Endothelial cell of umbilical vein (primary cell): ENCODE measurements at regions not wholly inside any gene's neighbourhood (a gene's known extent, or its start where the extent isn't known, plus 50 kb on each side); places are given as distances from the start of the nearest gene placed in this dataset.

Experiments used
- BruUV-seq: library from RNA; stranded (reverse); fragments of 400-500 nt; replicated peaks from 2 replicates; lab custom pipeline; 2021; lab: Mats Ljungman, UMichigan
- CTCF ChIA-PET: fragments of 300-600, 350-600 bp; sonication (Branson Sonifier 250); formaldehyde crosslinking; loops from one replicate; lab custom pipeline; 2021; ENCODE audit warnings: antibody characterized with exemption, inconsistent platforms; lab: Charles Lee
- POLR2A ChIA-PET: fragments of 300-600, 350-600 bp; sonication (Branson Sonifier 250); formaldehyde crosslinking; loops from one replicate; lab custom pipeline; 2021; ENCODE audit warnings: antibody characterized with exemption, inconsistent platforms; lab: Charles Lee
- DNase-seq: peaks from one replicate; pipeline ENCODE4 v3.0.0-alpha.2; 2011; ENCODE audit warnings: low read depth, low spot score
- FAIRE-seq: peaks from 2 replicates; lab custom pipeline; 2011; peaks lifted over from hg19 to GRCh38; lab: Jason Lieb, UNC
- H2AFZ ChIP-seq: 2 replicates; pipeline ENCODE4 v1.6.0; 2012; ENCODE audit warnings: low read depth, low read length, control low read depth, inconsistent platforms
- H3K27ac ChIP-seq: 2 replicates; pipeline ENCODE4 v1.5.1; 2011; ENCODE audit warnings: low read depth, mild to moderate bottlenecking, control low read depth, low read length, moderate library complexity; ENCODE audit not compliant: insufficient read depth
- H3K27me3 ChIP-seq, 2 experiments: 2 replicates each; pipeline versions ENCODE4 v1.6.0 to v1.6.1; 2011; ENCODE audit warnings: low read length in 2 of 2, mixed read lengths in 1 of 2; ENCODE audit not compliant: control insufficient read depth in 2 of 2, insufficient read depth in 2 of 2
- H3K36me3 ChIP-seq, 2 experiments: 2 replicates in 1 of 2; 3 replicates in 1 of 2; pipeline ENCODE4 v1.5.1; 2011; ENCODE audit warnings: low read length in 2 of 2, mild to moderate bottlenecking in 1 of 2, moderate library complexity in 1 of 2; ENCODE audit not compliant: control insufficient read depth in 2 of 2, insufficient read depth in 2 of 2; ENCODE audit errors: extremely low read depth in 1 of 2
- H3K4me1 ChIP-seq: 3 replicates; pipeline ENCODE4 v1.5.1; 2011; ENCODE audit warnings: mild to moderate bottlenecking, low read length; ENCODE audit not compliant: control insufficient read depth, insufficient read depth; ENCODE audit errors: extremely low read depth
- H3K4me2 ChIP-seq: 2 replicates; pipeline ENCODE4 v1.6.1; 2011; ENCODE audit warnings: low read length, control low read depth, mixed read lengths; ENCODE audit not compliant: insufficient read depth
- H3K4me3 ChIP-seq, 3 experiments: fragments of 200-600 bp in 1 of 3; sonication (generic), shearing (Covaris generic) in 1 of 3; replicated peaks in 1 of 3; 2 replicates each; pipeline ENCODE4 v1.5.1; 2011 to 2016; ENCODE audit warnings: control low read depth in 3 of 3, low read length in 3 of 3, mild to moderate bottlenecking in 2 of 3, inconsistent platforms in 1 of 3, low read depth in 1 of 3, moderate library complexity in 1 of 3; ENCODE audit not compliant: insufficient read depth in 1 of 3
- H3K79me2 ChIP-seq: 2 replicates; pipeline ENCODE4 v1.6.0; 2012; ENCODE audit warnings: low read length, inconsistent platforms; ENCODE audit not compliant: control insufficient read depth, insufficient read depth
- H3K9ac ChIP-seq: replicated peaks from 2 replicates; pipeline ENCODE3; 2011; ENCODE audit warnings: low read length, control low read depth; ENCODE audit not compliant: insufficient read depth; ENCODE audit errors: extremely low read depth
- H3K9me1 ChIP-seq: replicated peaks from 3 replicates; pipeline ENCODE4 v1.6.0; 2011; ENCODE audit warnings: mild to moderate bottlenecking, low read length; ENCODE audit not compliant: control insufficient read depth, insufficient read depth; ENCODE audit errors: extremely low read depth
- H3K9me3 ChIP-seq: replicated peaks from 2 replicates; pipeline ENCODE4 v1.5.1; 2012; ENCODE audit warnings: low read length, inconsistent platforms; ENCODE audit not compliant: control insufficient read depth, insufficient read depth
- H4K20me1 ChIP-seq: replicated peaks from 2 replicates; pipeline ENCODE3; 2011; ENCODE audit warnings: mild to moderate bottlenecking, low read length; ENCODE audit not compliant: control insufficient read depth, insufficient read depth; ENCODE audit errors: extremely low read depth
- EZH2 ChIP-seq: IDR thresholded peaks from 2 replicates; pipeline ENCODE4 v1.6.1; 2012; ENCODE audit warnings: borderline replicate concordance, low read depth, mild to moderate bottlenecking, moderate library complexity, low read length, inconsistent platforms; ENCODE audit not compliant: severe bottlenecking
- FOS ChIP-seq: IDR thresholded peaks from 2 replicates; pipeline ENCODE4 v1.6.1; 2011; ENCODE audit warnings: mild to moderate bottlenecking, low read length, moderate library complexity, borderline replicate concordance; ENCODE audit not compliant: insufficient read depth
- GATA2 ChIP-seq: IDR thresholded peaks from 2 replicates; pipeline ENCODE4 v1.7.0; 2011; ENCODE audit warnings: low read depth, mild to moderate bottlenecking, moderate library complexity, mixed read lengths, low read length; ENCODE audit not compliant: insufficient read length, insufficient read depth
- JUN ChIP-seq: IDR thresholded peaks from 2 replicates; pipeline ENCODE4 v1.6.1; 2011; ENCODE audit warnings: borderline replicate concordance, low read depth; ENCODE audit not compliant: insufficient read length, insufficient read depth
- MYC ChIP-seq: IDR thresholded peaks from one replicate; pipeline ENCODE4 v1.6.1; 2011; ENCODE audit warnings: mild to moderate bottlenecking, low read depth, low read length
- POLR2A ChIP-seq: IDR thresholded peaks from 2 replicates; pipeline ENCODE4 v1.6.1; 2012; ENCODE audit warnings: low read depth, mild to moderate bottlenecking, control low read depth, low read length
- POLR2AphosphoS5 ChIP-seq: IDR thresholded peaks from 2 replicates; pipeline ENCODE4 v1.6.1; 2012; ENCODE audit warnings: low read depth, mild to moderate bottlenecking, control low read depth, low read length, moderate library complexity; ENCODE audit not compliant: insufficient read depth
- dilution Hi-C: fragments of 300-500 bp; cut with MboI; formaldehyde crosslinking; loops from one replicate; pipeline ENCODE4 v1.15.0; 2019; ENCODE audit warnings: low sequenced_read_pairs; ENCODE audit not compliant: extremely low pct_ligation_motif_present
- intact Hi-C: fragments of 100-400 bp; cut with micrococcal nuclease; formaldehyde crosslinking; loops from one replicate; pipeline ENCODE4 v1.10.0; 2022
- TF ChIP-seq, protein P1 (sequence below), 2 donors: IDR thresholded peaks; 1 replicate in 1 of 2; 2 replicates in 1 of 2; pipeline ENCODE4 v1.5.1; 2011; ENCODE audit warnings: low read length in 2 of 2, mild to moderate bottlenecking in 2 of 2, moderate library complexity in 2 of 2, control low read depth in 1 of 2, inconsistent platforms in 1 of 2, low read depth in 1 of 2; ENCODE audit not compliant: insufficient read depth in 1 of 2; ENCODE audit errors: extremely low read depth in 1 of 2
- TF ChIP-seq, protein P2 (sequence below): IDR thresholded peaks from 2 replicates; pipeline ENCODE4 v1.6.1; 2011; ENCODE audit not compliant: insufficient read depth, insufficient read length

DNA sequence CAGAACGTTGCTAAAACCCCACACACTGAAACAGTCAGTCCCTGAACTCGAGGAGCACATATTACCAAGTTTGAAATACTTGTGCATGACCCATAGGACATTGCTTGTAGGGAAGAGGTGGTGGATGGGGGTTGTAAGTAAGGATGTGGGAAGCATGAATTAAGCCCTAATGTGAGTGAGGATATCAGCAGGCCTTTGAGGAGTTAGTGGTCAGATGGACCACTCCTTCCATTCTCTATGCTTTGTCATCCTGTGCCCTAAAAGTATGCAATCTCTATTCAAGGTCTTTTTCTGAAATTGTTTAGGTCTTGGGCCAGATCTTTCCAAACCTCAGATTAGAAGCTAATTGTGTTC is 70.9 kb upstream of the SAMSN1 start:
- no peak overlapping the region for H3K9ac ChIP-seq
- ChIA-PET POLR2A (no interaction called here), CTCF (interaction anchor here (2.2 kb wide), 1 partner anchor 12 kb away, joined by 7 read pairs; no protein-coding TSS in a partner anchor)
- no peak for FAIRE-seq
- no peak for DNase-seq
- H2AFZ ChIP-seq: no peak overlapping the region
- TF ChIP-seq MYC: no peak
- TF ChIP-seq EZH2: no peak
- no peak for TF ChIP-seq POLR2A
- TF ChIP-seq GATA2: no peak
- TF ChIP-seq, protein P1, sequence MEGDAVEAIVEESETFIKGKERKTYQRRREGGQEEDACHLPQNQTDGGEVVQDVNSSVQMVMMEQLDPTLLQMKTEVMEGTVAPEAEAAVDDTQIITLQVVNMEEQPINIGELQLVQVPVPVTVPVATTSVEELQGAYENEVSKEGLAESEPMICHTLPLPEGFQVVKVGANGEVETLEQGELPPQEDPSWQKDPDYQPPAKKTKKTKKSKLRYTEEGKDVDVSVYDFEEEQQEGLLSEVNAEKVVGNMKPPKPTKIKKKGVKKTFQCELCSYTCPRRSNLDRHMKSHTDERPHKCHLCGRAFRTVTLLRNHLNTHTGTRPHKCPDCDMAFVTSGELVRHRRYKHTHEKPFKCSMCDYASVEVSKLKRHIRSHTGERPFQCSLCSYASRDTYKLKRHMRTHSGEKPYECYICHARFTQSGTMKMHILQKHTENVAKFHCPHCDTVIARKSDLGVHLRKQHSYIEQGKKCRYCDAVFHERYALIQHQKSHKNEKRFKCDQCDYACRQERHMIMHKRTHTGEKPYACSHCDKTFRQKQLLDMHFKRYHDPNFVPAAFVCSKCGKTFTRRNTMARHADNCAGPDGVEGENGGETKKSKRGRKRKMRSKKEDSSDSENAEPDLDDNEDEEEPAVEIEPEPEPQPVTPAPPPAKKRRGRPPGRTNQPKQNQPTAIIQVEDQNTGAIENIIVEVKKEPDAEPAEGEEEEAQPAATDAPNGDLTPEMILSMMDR (IDR thresholded peaks at IDR 0.05; ENCODE audit: extremely low read depth in 1 of 2, insufficient read depth in 1 of 2, low read depth in 1 of 2, low read length in 2 of 2): no peak
- TF ChIP-seq FOS: no peak
- TF ChIP-seq JUN: no peak
- TF ChIP-seq POLR2AphosphoS5: no peak
- TF ChIP-seq, protein P2, sequence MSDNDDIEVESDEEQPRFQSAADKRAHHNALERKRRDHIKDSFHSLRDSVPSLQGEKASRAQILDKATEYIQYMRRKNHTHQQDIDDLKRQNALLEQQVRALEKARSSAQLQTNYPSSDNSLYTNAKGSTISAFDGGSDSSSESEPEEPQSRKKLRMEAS: no peak
- dilution Hi-C loops: no loop called here
- no peaks in the 10 kb centered on the region for H3K9me1 ChIP-seq
- H3K27me3 ChIP-seq: no peaks in the 10 kb centered on the region
- no peak overlapping the region for H3K4me2 ChIP-seq
- H4K20me1 ChIP-seq: no peaks in the 10 kb centered on the region
- H3K4me3 ChIP-seq: no peak overlapping the region
- H3K27ac ChIP-seq: no peak overlapping the region
- no TSS peak for BruUV-seq
- no peaks in the 10 kb centered on the region for H3K79me2 ChIP-seq
- H3K36me3 ChIP-seq: no peaks in the 10 kb centered on the region
- intact Hi-C loops: no loop called here
- H3K4me1 ChIP-seq: no peaks in the 10 kb centered on the region
- no peaks in the 10 kb centered on the region for H3K9me3 ChIP-seq
